ENCODE measurements at regions not wholly inside any gene's neighbourhood (a gene's known extent, or its start where the extent isn't known, plus 50 kb on each side); places are given as distances from the start of the nearest gene placed in this dataset.

DNA sequence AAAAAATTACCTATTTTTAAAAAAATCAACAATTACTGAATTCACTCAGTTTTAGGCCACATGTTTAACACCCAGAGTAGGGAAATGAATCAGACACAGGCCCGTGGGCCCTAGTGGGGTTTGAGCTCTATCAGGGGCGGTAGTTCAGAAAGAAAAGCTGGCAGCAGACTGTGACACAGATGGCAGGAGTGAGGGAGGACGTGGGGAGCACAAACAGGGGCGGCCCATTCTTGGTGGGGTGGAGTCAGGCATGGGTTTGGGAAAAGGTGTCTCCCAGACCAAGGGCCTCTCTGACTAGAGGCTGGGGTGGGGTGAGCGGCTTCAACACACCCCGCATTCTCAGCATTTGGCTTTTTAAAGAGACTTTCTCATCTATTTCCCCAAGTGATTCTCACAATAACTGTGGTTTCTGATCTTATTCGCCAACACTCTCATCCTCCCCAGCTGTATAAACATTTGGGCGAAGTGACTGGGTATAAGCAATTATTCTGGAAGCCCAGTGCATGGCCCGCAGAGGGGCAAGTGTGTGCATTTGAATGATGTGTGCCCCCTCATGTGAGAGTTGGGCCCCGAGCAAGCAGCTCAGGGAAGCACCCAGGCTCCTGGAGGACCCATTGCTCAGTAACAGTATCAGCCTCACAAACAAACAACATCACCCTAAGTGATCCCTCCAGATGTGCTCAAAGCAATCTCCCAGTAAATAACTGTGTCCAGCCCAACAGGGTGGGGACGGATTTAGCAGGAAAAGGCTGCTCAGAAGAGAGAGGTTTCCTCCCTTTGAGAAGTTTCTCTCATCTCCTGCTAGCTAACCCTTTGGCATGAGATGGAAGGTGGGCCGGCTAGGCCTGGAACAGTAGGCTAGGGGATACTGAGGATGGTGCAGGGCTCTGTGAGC is 437.6 kb upstream of the ZMIZ1 start:
- ATAC-seq (peak; percentile 89), DNase-seq (peak; percentile 52)
- H3K4me3 Mint-ChIP-seq = no peak overlapping the region
- intact Hi-C loops (cut with DNase I, micrococcal nuclease) = no loop called here
- H3K36me3 Mint-ChIP-seq (ENCODE audit: low read depth) = no peaks in the 10 kb centered on the region
- H3K27me3 Mint-ChIP-seq = peaks cover 4% of the 10 kb centered on the region
- ChIA-PET CTCF (no interaction called here), POLR2A (no interaction called here)
- H3K4me1 Mint-ChIP-seq = peaks cover 6% of the 10 kb centered on the region
- no peak overlapping the region for H3K27ac Mint-ChIP-seq
- H3K9me3 Mint-ChIP-seq (ENCODE audit: low read depth) = no peaks in the 10 kb centered on the region

DNA sequence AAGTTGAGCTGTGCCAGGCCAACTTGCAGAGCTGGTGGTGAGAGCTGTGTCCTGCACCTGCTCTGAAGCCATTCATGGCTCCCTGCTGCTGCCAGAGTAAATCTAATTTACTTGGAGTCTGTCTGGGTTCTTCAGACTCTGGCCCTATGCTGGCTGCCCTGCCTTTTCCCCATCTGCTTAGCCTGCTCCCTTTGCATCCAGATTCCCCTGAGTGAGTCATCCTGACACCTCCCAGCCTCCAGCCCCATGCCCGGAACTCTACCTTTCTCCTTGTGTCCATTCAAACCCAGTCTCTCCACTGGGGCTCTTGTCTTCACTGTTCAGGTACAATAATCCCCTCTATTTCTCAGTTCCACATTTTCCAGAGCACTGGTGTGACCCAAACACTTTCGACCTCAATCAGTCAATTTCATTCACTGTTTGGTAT is 434.4 kb upstream of the ZMIZ1 start:
- H3K27ac Mint-ChIP-seq = no peak overlapping the region
- peaks cover 6% of the 10 kb centered on the region for H3K4me1 Mint-ChIP-seq
- no peak for DNase-seq
- H3K4me3 Mint-ChIP-seq = no peak overlapping the region
- no peaks in the 10 kb centered on the region for H3K9me3 Mint-ChIP-seq (ENCODE audit: low read depth)
- no peak for ATAC-seq
- no peaks in the 10 kb centered on the region for H3K36me3 Mint-ChIP-seq (ENCODE audit: low read depth)
- intact Hi-C loops (cut with DNase I, micrococcal nuclease) = no loop called here
- POLR2A ChIA-PET = no interaction called here
- CTCF ChIA-PET = no interaction called here
- peaks cover 4% of the 10 kb centered on the region for H3K27me3 Mint-ChIP-seq

DNA sequence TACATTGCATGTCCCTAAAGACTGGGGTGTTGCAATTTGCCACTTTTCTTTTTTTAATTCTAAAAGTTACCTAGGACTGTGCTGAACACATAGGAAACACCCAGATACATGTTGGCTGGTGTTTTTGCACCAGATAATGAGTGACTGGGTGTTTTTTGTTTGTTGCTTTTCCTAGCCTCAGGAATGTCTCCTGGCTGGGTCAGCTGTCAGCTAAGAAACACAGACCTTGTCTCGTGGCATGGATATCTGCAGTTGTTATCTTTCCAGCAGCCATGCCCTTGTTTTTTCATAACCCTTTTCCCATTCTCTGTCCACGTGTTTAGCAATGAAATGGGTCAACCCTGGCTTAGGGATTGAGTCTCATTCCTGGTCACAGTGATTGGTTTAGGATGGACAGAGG is 433.9 kb upstream of the ZMIZ1 start:
- Mint-ChIP-seq H3K27ac (no peak overlapping the region), H3K9me3 (ENCODE audit: low read depth) (no peaks in the 10 kb centered on the region), H3K27me3 (peaks cover 4% of the 10 kb centered on the region), H3K4me3 (no peak overlapping the region), H3K4me1 (peaks cover 6% of the 10 kb centered on the region), H3K36me3 (ENCODE audit: low read depth) (no peaks in the 10 kb centered on the region)
- intact Hi-C loops (cut with DNase I, micrococcal nuclease) = no loop called here
- POLR2A ChIA-PET = no interaction called here
- DNase-seq (no peak), ATAC-seq (no peak)
- CTCF ChIA-PET = no interaction called here

DNA sequence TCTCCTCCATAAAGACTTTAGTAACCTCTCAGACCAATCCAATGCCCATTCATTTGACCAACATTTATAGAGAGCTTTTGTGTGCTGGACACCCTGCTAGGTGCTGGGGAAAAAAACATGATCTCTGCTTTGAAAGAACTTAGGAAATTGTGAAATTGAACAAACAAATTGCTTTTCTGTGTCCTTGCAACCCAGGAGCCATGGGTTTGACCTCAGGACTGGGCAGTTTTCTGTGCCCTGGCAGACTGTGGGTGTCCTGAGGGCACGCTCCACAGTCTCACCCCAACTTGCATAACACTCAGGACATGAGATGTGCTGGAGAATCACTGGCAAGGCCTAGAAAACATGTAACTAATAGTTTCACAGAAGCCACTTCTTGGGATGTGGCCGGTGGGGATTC is 429.1 kb upstream of the ZMIZ1 start:
- H3K36me3 Mint-ChIP-seq (ENCODE audit: low read depth) = no peaks in the 10 kb centered on the region
- DNase-seq = no peak
- peaks cover under 1% of the 10 kb centered on the region for H3K27me3 Mint-ChIP-seq
- CTCF ChIA-PET = no interaction called here
- intact Hi-C loops (cut with DNase I, micrococcal nuclease) = no loop called here
- no peaks in the 10 kb centered on the region for H3K4me1 Mint-ChIP-seq
- H3K4me3 Mint-ChIP-seq = no peak overlapping the region
- ATAC-seq = no peak
- no peak overlapping the region for H3K27ac Mint-ChIP-seq
- no peaks in the 10 kb centered on the region for H3K9me3 Mint-ChIP-seq (ENCODE audit: low read depth)
- POLR2A ChIA-PET = no interaction called here

DNA sequence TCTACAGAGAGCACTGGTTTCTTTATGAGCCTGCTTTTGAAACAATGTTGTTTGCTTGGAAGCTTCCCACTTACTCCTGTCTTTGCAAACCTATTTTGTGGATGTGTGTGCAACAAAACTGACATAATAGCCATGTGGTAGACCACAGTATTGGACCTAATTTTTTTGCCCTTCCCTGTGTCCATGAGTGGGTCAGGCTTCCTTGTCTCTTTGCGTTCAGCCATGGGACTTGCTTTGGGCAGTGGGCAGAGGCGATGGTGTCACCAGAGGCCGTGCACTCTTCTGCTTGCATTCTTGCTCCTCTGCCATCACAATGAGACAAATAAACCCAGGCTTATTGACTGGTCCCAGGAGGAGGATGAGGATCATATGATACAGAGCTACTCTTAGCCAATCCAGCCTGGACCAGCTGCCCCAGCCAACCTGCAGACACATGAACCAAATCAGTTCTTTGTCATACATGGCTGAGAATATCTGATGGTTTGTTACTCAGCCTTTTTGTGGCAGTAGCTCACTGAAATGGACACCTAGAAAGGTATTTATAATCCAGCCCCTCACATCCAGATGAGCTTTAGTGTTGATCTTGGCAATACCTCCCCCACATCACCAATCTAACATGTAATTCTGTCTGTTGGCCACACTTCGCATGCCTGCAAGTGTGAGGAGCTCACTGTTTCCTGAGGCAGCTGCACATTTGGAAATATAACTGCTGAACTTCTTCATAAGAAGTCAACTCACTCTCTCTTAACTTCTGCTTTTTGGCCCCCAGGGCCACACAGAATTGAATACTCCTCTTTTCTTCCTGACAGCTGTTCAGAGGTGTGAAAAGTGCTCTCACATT is 427.8 kb upstream of the ZMIZ1 start:
- H3K27ac Mint-ChIP-seq = no peak overlapping the region
- intact Hi-C loops (cut with DNase I, micrococcal nuclease) = no loop called here
- H3K9me3 Mint-ChIP-seq (ENCODE audit: low read depth) = peaks cover 3% of the 10 kb centered on the region
- CTCF ChIA-PET = interaction anchor here (0.6 to 1.0 kb wide), 4 partner anchors 24 to 734 kb away, joined by 3 to 4 read pairs (median 3); no protein-coding TSS in a partner anchor
- POLR2A ChIA-PET = interaction anchor here (0.5 kb wide), 1 partner anchor 605 kb away, joined by 3 read pairs; no protein-coding TSS in a partner anchor
- H3K4me1 Mint-ChIP-seq = no peaks in the 10 kb centered on the region
- DNase-seq (no peak), ATAC-seq (no peak)
- H3K27me3 Mint-ChIP-seq = no peaks in the 10 kb centered on the region
- H3K4me3 Mint-ChIP-seq = no peak overlapping the region
- no peaks in the 10 kb centered on the region for H3K36me3 Mint-ChIP-seq (ENCODE audit: low read depth)

DNA sequence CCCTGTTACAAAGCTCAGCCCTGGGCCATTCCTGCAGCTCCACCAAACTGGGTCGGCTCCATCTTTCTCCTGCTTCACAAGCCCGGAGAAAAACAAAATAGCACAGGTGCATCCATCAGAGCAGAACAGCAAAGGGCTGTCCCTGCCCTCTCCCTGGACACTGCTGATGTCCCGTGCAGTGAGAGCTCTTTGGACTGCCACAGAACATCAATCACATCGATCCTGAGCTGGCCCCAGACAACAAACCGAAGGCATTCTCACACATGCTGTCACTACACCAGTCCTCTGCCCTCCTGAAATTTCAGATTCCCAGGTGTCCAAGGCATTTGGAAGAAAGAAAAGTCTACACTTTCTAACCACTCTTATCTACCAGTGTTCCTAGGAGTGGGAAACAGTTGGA is 427.1 kb upstream of the ZMIZ1 start:
- Mint-ChIP-seq H3K27me3 (no peaks in the 10 kb centered on the region), H3K36me3 (ENCODE audit: low read depth) (no peaks in the 10 kb centered on the region)
- no peak for ATAC-seq

DNA sequence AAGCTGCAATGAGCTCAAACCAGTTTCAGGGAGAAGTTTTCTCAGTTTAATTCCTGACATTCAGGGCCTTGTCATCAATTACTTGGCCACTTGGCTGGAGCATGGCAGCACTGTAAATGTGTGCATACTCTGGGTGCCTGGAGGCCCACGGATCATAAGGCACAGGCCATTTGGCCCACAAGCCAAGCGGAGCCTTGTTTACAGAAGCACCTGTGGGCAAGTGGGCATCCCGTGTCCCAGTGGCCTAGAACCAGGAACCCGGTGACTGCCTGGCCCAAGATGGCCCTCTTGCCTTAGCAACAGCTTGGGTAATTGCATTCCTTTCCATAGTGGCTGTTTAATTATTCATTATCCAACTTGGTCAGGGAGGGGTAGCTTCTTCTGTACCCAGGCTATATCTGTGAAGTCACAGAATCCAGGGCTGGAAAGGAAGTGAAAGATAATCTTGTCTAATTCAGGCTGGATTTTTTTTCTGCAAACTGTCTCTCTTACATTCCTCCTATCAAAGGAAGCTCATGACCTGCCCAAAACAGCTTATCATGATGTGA is 426.4 kb upstream of the ZMIZ1 start:
- Mint-ChIP-seq H3K4me3 (no peak overlapping the region), H3K9me3 (ENCODE audit: low read depth) (peaks cover 3% of the 10 kb centered on the region), H3K4me1 (no peaks in the 10 kb centered on the region), H3K27me3 (no peaks in the 10 kb centered on the region), H3K36me3 (ENCODE audit: low read depth) (no peaks in the 10 kb centered on the region), H3K27ac (no peak overlapping the region)
- CTCF ChIA-PET = no interaction called here
- no peak for ATAC-seq
- DNase-seq = no peak
- intact Hi-C loops (cut with DNase I, micrococcal nuclease) = no loop called here
- POLR2A ChIA-PET = no interaction called here

More for the DNA sequence above, 427.1 kb upstream of the ZMIZ1 start:
- no peaks in the 10 kb centered on the region for H3K4me1 Mint-ChIP-seq
- CTCF ChIA-PET = interaction anchor here (0.6 to 1.0 kb wide), 3 partner anchors 24 to 733 kb away, joined by 3 read pairs; no protein-coding TSS in a partner anchor
- no peak overlapping the region for H3K27ac Mint-ChIP-seq
- no peak for DNase-seq
- H3K9me3 Mint-ChIP-seq (ENCODE audit: low read depth) = peaks cover 3% of the 10 kb centered on the region
- POLR2A ChIA-PET = interaction anchor here (0.5 kb wide), 1 partner anchor 606 kb away, joined by 3 read pairs; no protein-coding TSS in a partner anchor
- H3K4me3 Mint-ChIP-seq = no peak overlapping the region
- intact Hi-C loops (cut with DNase I, micrococcal nuclease) = no loop called here

DNA sequence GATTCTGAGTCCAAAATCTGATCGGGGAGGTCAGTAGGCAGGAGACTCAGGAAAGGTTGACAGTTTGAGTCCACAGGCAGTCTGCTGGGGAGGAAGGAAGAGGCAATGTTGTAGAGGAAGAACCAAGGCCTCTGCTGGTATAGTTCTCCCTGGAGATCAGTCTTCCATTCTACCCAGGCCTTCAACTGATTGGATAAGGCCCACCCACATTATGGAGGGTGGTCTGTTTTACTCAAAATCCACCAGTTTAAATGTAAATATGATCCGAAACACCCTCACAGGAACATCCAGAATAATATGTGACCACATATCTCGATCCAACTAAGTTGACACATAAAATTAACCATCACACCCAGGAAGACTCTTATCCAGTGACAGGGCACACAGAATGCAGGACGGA is 425.3 kb upstream of the ZMIZ1 start:
- ChIA-PET POLR2A (no interaction called here), CTCF (no interaction called here)
- Mint-ChIP-seq H3K27ac (no peak overlapping the region), H3K9me3 (ENCODE audit: low read depth) (peaks cover 3% of the 10 kb centered on the region), H3K4me3 (no peak overlapping the region), H3K36me3 (ENCODE audit: low read depth) (no peaks in the 10 kb centered on the region), H3K4me1 (no peaks in the 10 kb centered on the region), H3K27me3 (peaks cover 4% of the 10 kb centered on the region)
- intact Hi-C loops (cut with DNase I, micrococcal nuclease) = no loop called here
- no peak for DNase-seq
- no peak for ATAC-seq

DNA sequence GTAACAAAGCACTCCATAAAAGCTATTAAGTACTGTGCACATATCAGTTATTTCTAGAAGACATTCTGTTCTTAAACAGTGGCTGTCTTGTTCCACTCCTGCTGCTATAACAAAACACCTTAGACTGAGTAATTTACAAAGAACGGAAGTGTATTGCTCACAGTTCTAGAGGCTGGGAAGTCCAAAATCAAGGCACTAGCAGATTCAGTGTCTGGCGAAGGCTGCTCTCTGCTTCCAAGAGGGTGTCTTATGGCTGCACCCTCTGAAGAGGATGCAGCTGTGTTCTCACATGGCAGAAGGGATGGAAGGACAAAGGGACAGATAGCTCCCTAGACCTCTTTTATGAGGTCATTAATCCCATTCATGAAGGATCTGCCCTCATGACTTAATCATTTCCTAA is 424.2 kb upstream of the ZMIZ1 start:
- H3K9me3 Mint-ChIP-seq (ENCODE audit: low read depth) = peaks cover 3% of the 10 kb centered on the region
- H3K36me3 Mint-ChIP-seq (ENCODE audit: low read depth) = no peaks in the 10 kb centered on the region
- H3K27me3 Mint-ChIP-seq = peaks cover 5% of the 10 kb centered on the region
- no peak overlapping the region for H3K4me3 Mint-ChIP-seq
- H3K4me1 Mint-ChIP-seq = no peaks in the 10 kb centered on the region
- H3K27ac Mint-ChIP-seq = no peak overlapping the region
- ChIA-PET POLR2A (no interaction called here), CTCF (no interaction called here)
- DNase-seq (no peak), ATAC-seq (no peak)
- intact Hi-C loops (cut with DNase I, micrococcal nuclease) = no loop called here

DNA sequence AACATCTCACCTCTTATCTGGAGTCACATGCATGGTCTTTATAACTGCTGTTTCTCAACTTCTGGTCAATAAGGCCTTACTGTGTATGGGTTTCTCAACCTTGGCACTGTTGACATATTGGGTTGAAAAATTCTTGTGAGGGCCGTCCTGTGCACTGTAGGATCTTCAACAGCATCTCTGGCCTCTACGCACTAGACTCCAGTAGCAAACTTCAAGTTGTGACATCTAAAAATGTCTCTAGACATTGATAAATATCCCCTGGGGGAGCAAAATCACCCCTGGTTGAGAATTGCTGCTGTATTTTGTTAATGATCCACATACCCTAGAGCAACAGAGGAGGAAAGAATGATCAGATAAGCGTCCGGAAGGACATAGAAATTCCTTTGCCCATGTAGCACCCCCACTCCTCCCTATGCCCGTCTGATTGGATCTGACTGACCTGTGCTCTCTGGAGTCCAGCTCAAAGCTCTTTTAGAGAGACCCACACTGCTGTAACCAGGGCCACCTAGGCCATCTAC is 423.5 kb upstream of the ZMIZ1 start:
- intact Hi-C loops (cut with DNase I, micrococcal nuclease) = no loop called here
- DNase-seq (no peak), ATAC-seq (no peak)
- Mint-ChIP-seq H3K4me3 (no peak overlapping the region), H3K27me3 (peaks cover 9% of the 10 kb centered on the region), H3K27ac (no peak overlapping the region), H3K9me3 (ENCODE audit: low read depth) (peaks cover 3% of the 10 kb centered on the region), H3K4me1 (no peaks in the 10 kb centered on the region), H3K36me3 (ENCODE audit: low read depth) (no peaks in the 10 kb centered on the region)
- ChIA-PET CTCF (no interaction called here), POLR2A (no interaction called here)

DNA sequence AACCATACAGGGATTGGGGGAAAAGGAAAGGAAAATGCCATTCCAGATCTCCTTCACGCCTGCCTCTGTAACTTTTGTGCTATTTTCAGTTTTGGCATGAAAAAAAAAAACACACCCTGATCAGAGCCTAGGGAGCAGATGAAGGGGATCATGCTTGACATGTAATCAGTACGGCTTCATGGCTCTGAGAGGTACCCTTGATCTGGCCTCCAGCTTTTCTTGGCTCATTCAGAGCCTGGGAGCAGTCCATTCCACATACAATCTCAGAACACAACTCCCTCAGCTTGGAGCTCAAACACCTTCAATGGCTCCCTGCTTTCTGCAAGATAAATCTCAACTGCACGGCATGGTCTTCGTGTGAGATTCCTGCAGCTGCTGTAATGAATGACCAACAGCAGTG is 422.8 kb upstream of the ZMIZ1 start:
- H3K27ac Mint-ChIP-seq = no peak overlapping the region
- DNase-seq (no peak), ATAC-seq (no peak)
- peaks cover 9% of the 10 kb centered on the region for H3K27me3 Mint-ChIP-seq
- peaks cover 3% of the 10 kb centered on the region for H3K9me3 Mint-ChIP-seq (ENCODE audit: low read depth)
- ChIA-PET CTCF (interaction anchor here (1.1 kb wide), 1 partner anchor 19 kb away, joined by 4 read pairs; no protein-coding TSS in a partner anchor), POLR2A (no interaction called here)
- H3K4me3 Mint-ChIP-seq = no peak overlapping the region
- H3K4me1 Mint-ChIP-seq = no peaks in the 10 kb centered on the region
- H3K36me3 Mint-ChIP-seq (ENCODE audit: low read depth) = no peaks in the 10 kb centered on the region
- intact Hi-C loops (cut with DNase I, micrococcal nuclease) = no loop called here

Data from activated CD4-positive, alpha-beta T cell treated with anti-CD3 and anti-CD28 coated beads for 36 hours (primary cell).